HCT116 (cell line): ENCODE measurements at regions not wholly inside any gene's neighbourhood (a gene's known extent, or its start where the extent isn't known, plus 50 kb on each side); places are given as distances from the start of the nearest gene placed in this dataset.

Source experiments
- ATAC-seq: fragments of 200-7000 bp; cut with Tn5 transposase; 2 replicates; pipeline ENCODE4 v1.9.1; 2020; ENCODE audit warnings: mild to moderate bottlenecking, moderate library complexity
- BruUV-seq: library from RNA; stranded (reverse); fragments of 400-500 nt; replicated peaks from 2 replicates; lab custom pipeline; 2021; lab: Mats Ljungman, UMichigan
- CTCF ChIA-PET: fragments of 300-600 bp; sonication (Branson Sonifier 250); formaldehyde crosslinking; loops from one replicate; lab custom pipeline; 2021; ENCODE audit warnings: antibody characterized with exemption; lab: Charles Lee
- POLR2A ChIA-PET: fragments of 300-600, 350-600 bp; sonication (Branson Sonifier 250); formaldehyde crosslinking; loops from one replicate; lab custom pipeline; 2021; ENCODE audit warnings: antibody characterized with exemption; lab: Charles Lee
- RAD21 ChIA-PET, 2 experiments: fragments of 300-600 bp; sonication (Branson Sonifier 250); formaldehyde crosslinking; loops; one replicate each; lab custom pipeline; 2023; ENCODE audit warnings: low total read pairs in 2 of 2; ENCODE audit not compliant: uncharacterized antibody in 2 of 2, unreplicated experiment in 2 of 2, low non-redundant PET in 1 of 2; lab: Charles Lee
- DNase-seq: peaks from one replicate; pipeline ENCODE4 v3.0.0-alpha.2; 2010; ENCODE audit warnings: low read depth, low spot score
- H2AFZ ChIP-seq: fragments of 200-600 bp; shearing (Covaris generic), sonication (generic); 2 replicates; pipeline ENCODE4 v1.6.1; 2017; ENCODE audit warnings: low read depth, mixed run types, mixed read lengths, antibody characterized with exemption, low read length; ENCODE audit not compliant: poor library complexity, severe bottlenecking
- H3K27ac ChIP-seq: 2 replicates; pipeline ENCODE4 v1.5.1; 2012; ENCODE audit warnings: low read depth, low read length
- H3K27me3 ChIP-seq: fragments of 200-600 bp; sonication (generic); 2 replicates; pipeline ENCODE4 v1.6.1; 2016; ENCODE audit warnings: mixed run types, low read length, mixed read lengths; ENCODE audit not compliant: insufficient read depth
- H3K36me3 ChIP-seq, 2 experiments: fragments of 200-500 bp in 1 of 2; fragments of 200-600 bp in 1 of 2; sonication (Bioruptor generic) in 1 of 2; sonication (generic) in 1 of 2; 2 replicates each; pipeline versions ENCODE4 v1.5.1 to v1.6.1; 2014 to 2016; ENCODE audit warnings: low read length in 2 of 2, inconsistent platforms in 1 of 2, mixed read lengths in 1 of 2, mixed run types in 1 of 2; ENCODE audit not compliant: insufficient read depth in 2 of 2, control insufficient read depth in 1 of 2
- H3K4me1 ChIP-seq, 2 experiments: fragments of 200-600 bp in 1 of 2; sonication (generic) in 1 of 2; 2 replicates each; pipeline versions ENCODE4 v1.5.1 to v1.6.1; 2012 to 2017; ENCODE audit warnings: low read length in 2 of 2, inconsistent platforms in 1 of 2, mild to moderate bottlenecking in 1 of 2, mixed read lengths in 1 of 2, mixed run types in 1 of 2, moderate library complexity in 1 of 2; ENCODE audit not compliant: insufficient read depth in 2 of 2, control insufficient read depth in 1 of 2
- H3K4me2 ChIP-seq: fragments of 200-600 bp; sonication (generic); 2 replicates; pipeline ENCODE4 v1.6.1; 2017; ENCODE audit warnings: mixed run types, low read length, mixed read lengths
- H3K4me3 ChIP-seq, 2 experiments: fragments of 200-600 bp in 1 of 2; sonication (generic) in 1 of 2; replicated peaks in 1 of 2; 2 replicates each; pipeline ENCODE4 v1.5.1; 2011 to 2016; ENCODE audit warnings: low read length in 2 of 2, control low read depth in 1 of 2, low read depth in 1 of 2, mild to moderate bottlenecking in 1 of 2, mixed read lengths in 1 of 2, mixed run types in 1 of 2
- H3K79me2 ChIP-seq: fragments of 200-600 bp; sonication (generic); 2 replicates; pipeline ENCODE4 v1.6.1; 2017; ENCODE audit warnings: mild to moderate bottlenecking, mixed run types, low read length, moderate library complexity, mixed read lengths; ENCODE audit not compliant: insufficient read depth
- H3K9ac ChIP-seq: fragments of 200-600 bp; sonication (generic); 2 replicates; pipeline ENCODE4 v1.6.1; 2016; ENCODE audit warnings: low read length, mixed read lengths
- H3K9me2 ChIP-seq: fragments of 200-600 bp; sonication (generic), shearing (Covaris generic); 2 replicates; pipeline ENCODE4 v1.6.1; 2017; ENCODE audit warnings: mixed run types, mild to moderate bottlenecking, moderate library complexity; ENCODE audit not compliant: insufficient read depth
- H3K9me3 ChIP-seq, 2 experiments: fragments of 200-500 bp in 1 of 2; fragments of 200-600 bp in 1 of 2; sonication (Bioruptor generic) in 1 of 2; sonication (generic) in 1 of 2; 2 replicates each; pipeline ENCODE4 v1.6.1; 2014 to 2017; ENCODE audit warnings: low read length in 2 of 2, mixed read lengths in 2 of 2, inconsistent platforms in 1 of 2, low read depth in 1 of 2, mild to moderate bottlenecking in 1 of 2, mixed run types in 1 of 2, moderate library complexity in 1 of 2; ENCODE audit not compliant: control insufficient read depth in 1 of 2, insufficient read depth in 1 of 2
- H4K20me1 ChIP-seq: fragments of 200-600 bp; sonication (generic), shearing (Covaris generic); 2 replicates; pipeline ENCODE4 v1.6.1; 2017; ENCODE audit warnings: mixed run types, mild to moderate bottlenecking, moderate library complexity; ENCODE audit not compliant: insufficient read depth
- ELF1 ChIP-seq: IDR thresholded peaks from 2 replicates; pipeline ENCODE4 v1.6.1; 2012; ENCODE audit warnings: low read depth, borderline replicate concordance
- JUND ChIP-seq: IDR thresholded peaks from 2 replicates; pipeline ENCODE4 v1.6.1; 2012
- POLR2AphosphoS5 ChIP-seq: IDR thresholded peaks from 2 replicates; pipeline ENCODE4 v1.6.1; 2011; ENCODE audit warnings: mild to moderate bottlenecking, low read depth, low read length, moderate library complexity
- RAD21 ChIP-seq: IDR thresholded peaks from 2 replicates; pipeline ENCODE4 v1.6.1; 2012; ENCODE audit warnings: low read depth, mild to moderate bottlenecking
- TCF7L2 ChIP-seq: IDR thresholded peaks from 2 replicates; pipeline ENCODE4 v1.7.0; 2011; ENCODE audit warnings: borderline replicate concordance, inconsistent platforms; ENCODE audit not compliant: insufficient read depth, insufficient read length; ENCODE audit errors: extremely low read depth
- ZFX ChIP-seq: fragments of 450-650 bp; IDR thresholded peaks from 2 replicates; pipeline ENCODE4 v1.6.1; 2017
- intact Hi-C: fragments of 100-400 bp; cut with micrococcal nuclease; formaldehyde crosslinking; loops from 2 replicates; pipeline ENCODE4 v1.10.0; 2022
- TF ChIP-seq, protein P1 (sequence below): IDR thresholded peaks from 2 replicates; pipeline ENCODE4 v1.6.1; 2011; ENCODE audit warnings: mild to moderate bottlenecking, low read length, moderate library complexity; ENCODE audit not compliant: insufficient replicate concordance; ENCODE audit errors: extremely low read depth

DNA sequence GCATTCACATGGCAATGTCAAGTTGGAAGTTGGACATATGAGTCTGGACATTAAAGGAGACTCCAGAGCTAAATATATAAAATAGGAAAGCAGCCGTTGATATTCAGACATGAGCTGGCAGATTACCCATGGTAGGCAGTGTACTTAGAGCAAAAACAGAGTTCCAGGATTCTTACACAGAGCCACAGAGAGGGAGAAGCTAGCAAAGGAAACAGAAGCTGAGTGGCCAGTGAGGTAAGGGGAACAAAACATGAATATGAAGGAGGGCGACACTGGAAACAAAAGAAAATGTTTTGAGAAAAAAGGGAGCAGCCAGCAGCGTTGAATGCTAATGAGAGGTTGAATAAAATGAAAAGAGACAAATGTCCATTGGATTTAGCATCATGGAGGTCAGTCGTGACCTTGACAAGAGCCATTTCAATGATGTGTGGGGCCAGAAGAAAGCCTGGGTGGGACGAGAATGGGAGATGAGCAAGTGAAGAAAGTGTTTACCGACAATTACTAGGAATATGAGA lies 198.4 kb downstream of the POU4F1 start:
- no peaks in the 10 kb centered on the region for H3K36me3 ChIP-seq
- H3K79me2 ChIP-seq, result no peaks in the 10 kb centered on the region

DNA sequence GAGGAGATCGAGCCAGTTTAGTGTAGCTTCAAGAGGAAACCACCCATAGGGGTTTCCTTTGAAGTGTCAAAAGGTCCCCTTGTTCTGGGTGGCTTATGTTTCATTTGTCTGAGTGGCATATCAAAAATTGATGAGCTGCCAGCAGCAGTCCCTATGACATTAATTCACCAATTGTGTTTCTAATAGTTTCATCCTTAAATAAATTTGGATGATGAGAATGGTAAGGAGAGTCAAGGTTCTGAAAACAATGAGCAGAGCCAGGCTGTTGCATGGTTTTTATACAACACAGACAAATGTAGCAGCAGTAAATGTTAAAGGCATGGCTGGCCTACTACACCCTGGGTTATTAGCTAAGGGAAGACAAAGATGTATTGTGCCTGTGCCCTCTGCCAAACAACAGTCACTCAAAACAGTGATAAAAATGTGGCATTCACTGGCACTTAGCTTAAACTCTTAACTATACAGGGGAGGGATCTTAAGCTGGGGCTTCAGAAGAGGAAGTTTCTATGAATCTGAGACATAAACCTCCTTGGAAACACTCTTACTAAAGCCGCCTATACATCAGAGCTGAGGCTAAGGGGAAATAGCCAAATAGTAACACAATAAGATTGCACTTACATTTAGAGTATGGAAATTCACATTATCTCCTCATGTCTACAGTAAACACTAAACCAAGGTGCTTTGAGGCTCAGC lies 200.5 kb downstream of the POU4F1 start:
- ATAC-seq (no peak), DNase-seq (no peak)
- TF ChIP-seq RAD21 (no peak), ELF1 (no peak)
- H3K9me2 ChIP-seq, result no peaks in the 10 kb centered on the region
- no peak overlapping the region for H3K9ac ChIP-seq
- H4K20me1 ChIP-seq, result no peaks in the 10 kb centered on the region
- no peak overlapping the region for H3K27ac ChIP-seq
- H3K27me3 ChIP-seq, result no peaks in the 10 kb centered on the region
- BruUV-seq, result no TSS peak
- H3K36me3 ChIP-seq, result no peaks in the 10 kb centered on the region
- H3K79me2 ChIP-seq, result no peaks in the 10 kb centered on the region
- RAD21 ChIA-PET, result no interaction called here
- CTCF ChIA-PET, result no interaction called here
- H3K4me3 ChIP-seq, result no peak overlapping the region
- intact Hi-C loops, result no loop called here
- H3K4me1 ChIP-seq, result no peaks in the 10 kb centered on the region
- H2AFZ ChIP-seq, result no peak overlapping the region
- H3K9me3 ChIP-seq, result no peaks in the 10 kb centered on the region
- POLR2A ChIA-PET, result no interaction called here
- no peak overlapping the region for H3K4me2 ChIP-seq

More for the DNA sequence above, 198.4 kb downstream of the POU4F1 start:
- Histone ChIP-seq H3K9ac (no peak overlapping the region), H3K4me3 (no peak overlapping the region), H3K27ac (no peak overlapping the region), H4K20me1 (no peaks in the 10 kb centered on the region), H3K4me2 (no peak overlapping the region), H3K27me3 (no peaks in the 10 kb centered on the region), H3K4me1 (no peaks in the 10 kb centered on the region), H3K9me3 (no peaks in the 10 kb centered on the region), H2AFZ (no peak overlapping the region), H3K9me2 (no peaks in the 10 kb centered on the region)
- intact Hi-C loops, result no loop called here
- ChIA-PET POLR2A (no interaction called here), RAD21 (no interaction called here), CTCF (no interaction called here)
- TF ChIP-seq TCF7L2 (no peak), POLR2AphosphoS5 (no peak), ZFX (no peak), JUND (no peak)
- TF ChIP-seq, protein P1, sequence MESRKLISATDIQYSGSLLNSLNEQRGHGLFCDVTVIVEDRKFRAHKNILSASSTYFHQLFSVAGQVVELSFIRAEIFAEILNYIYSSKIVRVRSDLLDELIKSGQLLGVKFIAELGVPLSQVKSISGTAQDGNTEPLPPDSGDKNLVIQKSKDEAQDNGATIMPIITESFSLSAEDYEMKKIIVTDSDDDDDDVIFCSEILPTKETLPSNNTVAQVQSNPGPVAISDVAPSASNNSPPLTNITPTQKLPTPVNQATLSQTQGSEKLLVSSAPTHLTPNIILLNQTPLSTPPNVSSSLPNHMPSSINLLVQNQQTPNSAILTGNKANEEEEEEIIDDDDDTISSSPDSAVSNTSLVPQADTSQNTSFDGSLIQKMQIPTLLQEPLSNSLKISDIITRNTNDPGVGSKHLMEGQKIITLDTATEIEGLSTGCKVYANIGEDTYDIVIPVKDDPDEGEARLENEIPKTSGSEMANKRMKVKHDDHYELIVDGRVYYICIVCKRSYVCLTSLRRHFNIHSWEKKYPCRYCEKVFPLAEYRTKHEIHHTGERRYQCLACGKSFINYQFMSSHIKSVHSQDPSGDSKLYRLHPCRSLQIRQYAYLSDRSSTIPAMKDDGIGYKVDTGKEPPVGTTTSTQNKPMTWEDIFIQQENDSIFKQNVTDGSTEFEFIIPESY, result no peak
- DNase-seq (no peak), ATAC-seq (no peak)
- BruUV-seq, result no TSS peak
